HEK293T (cell line): ENCODE measurements at regions not wholly inside any gene's neighbourhood (a gene's known extent, or its start where the extent isn't known, plus 50 kb on each side); places are given as distances from the start of the nearest gene placed in this dataset.

ENCODE experiments used
- CTCF ChIA-PET: fragments of 350-600 bp; formaldehyde crosslinking; extraction: SDS; loops from one replicate; lab custom pipeline; 2021; ENCODE audit warnings: antibody characterized with exemption, inconsistent platforms; lab: Yijun Ruan, JAX
- POLR2A ChIA-PET: fragments of 350-600 bp; formaldehyde crosslinking; extraction: SDS; loops from one replicate; lab custom pipeline; 2020; ENCODE audit warnings: antibody characterized with exemption, inconsistent platforms; lab: Yijun Ruan, JAX
- DNase-seq: peaks from one replicate; pipeline ENCODE4 v3.0.0; 2012; ENCODE audit warnings: mixed read lengths; ENCODE audit errors: extremely low spot score
- ARNT ChIP-seq: fragments of 450-650 bp; IDR thresholded peaks from 2 replicates; pipeline ENCODE4 v1.6.1; 2017; ENCODE audit warnings: mild to moderate bottlenecking
- BHLHE40 ChIP-seq: fragments of 450-650 bp; IDR thresholded peaks from 2 replicates; pipeline ENCODE4 v1.6.1; 2016; ENCODE audit warnings: mild to moderate bottlenecking, moderate library complexity, borderline replicate concordance
- CTBP1 ChIP-seq: fragments of 450-650 bp; IDR thresholded peaks from 2 replicates; pipeline ENCODE4 v1.6.1; 2016; ENCODE audit warnings: borderline replicate concordance
- ELF4 ChIP-seq: fragments of 450-650 bp; IDR thresholded peaks from 2 replicates; pipeline ENCODE4 v1.6.1; 2017; ENCODE audit warnings: antibody characterized with exemption
- FOXA1 ChIP-seq: fragments of 450-650 bp; IDR thresholded peaks from 2 replicates; pipeline ENCODE4 v1.6.1; 2016; ENCODE audit warnings: mild to moderate bottlenecking
- FOXK2 ChIP-seq: fragments of 450-650 bp; IDR thresholded peaks from 2 replicates; pipeline ENCODE4 v1.6.1; 2016; ENCODE audit warnings: mild to moderate bottlenecking
- FOXM1 ChIP-seq: fragments of 450-650 bp; IDR thresholded peaks from 2 replicates; pipeline ENCODE4 v1.6.1; 2017; ENCODE audit warnings: mild to moderate bottlenecking, borderline replicate concordance
- HDGF ChIP-seq: fragments of 450-650 bp; IDR thresholded peaks from 2 replicates; pipeline ENCODE4 v1.6.1; 2017; ENCODE audit warnings: antibody characterized with exemption, borderline replicate concordance
- L3MBTL2 ChIP-seq: fragments of 450-650 bp; conservative IDR thresholded peaks from 2 replicates; pipeline ENCODE4 v1.6.1; 2016; ENCODE audit warnings: mild to moderate bottlenecking
- LEF1 ChIP-seq: fragments of 450-650 bp; IDR thresholded peaks from 2 replicates; pipeline ENCODE4 v1.6.1; 2017; ENCODE audit warnings: mild to moderate bottlenecking, borderline replicate concordance
- NFRKB ChIP-seq: fragments of 450-650 bp; IDR thresholded peaks from 2 replicates; pipeline ENCODE4 v1.6.1; 2016; ENCODE audit warnings: mild to moderate bottlenecking, moderate library complexity
- SP1 ChIP-seq: fragments of 450-650 bp; IDR thresholded peaks from 2 replicates; pipeline ENCODE4 v1.6.1; 2017
- SUZ12 ChIP-seq: fragments of 450-650 bp; IDR thresholded peaks from 2 replicates; pipeline ENCODE4 v1.6.1; 2016; ENCODE audit warnings: mild to moderate bottlenecking
- TARDBP ChIP-seq: fragments of 450-650 bp; IDR thresholded peaks from 2 replicates; pipeline ENCODE4 v1.6.1; 2016
- ZNF384 ChIP-seq: fragments of 450-650 bp; IDR thresholded peaks from 2 replicates; pipeline ENCODE4 v1.6.1; 2016
- TF ChIP-seq, protein P1 (sequence below): fragments of 450-650 bp; IDR thresholded peaks from 2 replicates; pipeline ENCODE4 v1.6.1; 2016

DNA sequence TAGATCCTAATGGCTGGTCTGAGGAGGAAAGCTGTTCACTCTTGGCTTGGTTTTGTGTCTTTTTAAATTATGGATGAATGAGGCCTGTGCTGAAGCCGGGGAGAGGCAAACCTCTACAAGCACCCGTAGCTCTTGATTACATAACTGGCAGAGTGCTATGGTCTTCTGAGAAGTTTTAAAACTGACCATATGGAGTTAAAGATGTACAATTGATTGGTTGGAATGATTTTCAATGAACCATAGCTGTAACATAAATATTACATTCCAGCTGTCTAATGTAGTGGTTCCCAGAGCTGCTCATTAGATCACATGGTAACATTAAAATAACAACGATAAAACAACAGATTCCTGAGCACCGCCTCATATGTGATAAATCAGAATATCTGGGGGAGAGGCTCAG, 71.1 kb upstream of the MAP4K3 start:
- TF ChIP-seq LEF1 (no peak), FOXK2 (no peak), ZNF384 (no peak), FOXA1 (no peak), HDGF (no peak), BHLHE40 (no peak), SP1 (no peak), FOXM1 (no peak), SUZ12 (no peak), TARDBP (no peak), L3MBTL2 (no peak), NFRKB (no peak), ARNT (no peak), ELF4 (no peak)
- ChIA-PET CTCF (no interaction called here), POLR2A (no interaction called here)
- no peak for DNase-seq

DNA sequence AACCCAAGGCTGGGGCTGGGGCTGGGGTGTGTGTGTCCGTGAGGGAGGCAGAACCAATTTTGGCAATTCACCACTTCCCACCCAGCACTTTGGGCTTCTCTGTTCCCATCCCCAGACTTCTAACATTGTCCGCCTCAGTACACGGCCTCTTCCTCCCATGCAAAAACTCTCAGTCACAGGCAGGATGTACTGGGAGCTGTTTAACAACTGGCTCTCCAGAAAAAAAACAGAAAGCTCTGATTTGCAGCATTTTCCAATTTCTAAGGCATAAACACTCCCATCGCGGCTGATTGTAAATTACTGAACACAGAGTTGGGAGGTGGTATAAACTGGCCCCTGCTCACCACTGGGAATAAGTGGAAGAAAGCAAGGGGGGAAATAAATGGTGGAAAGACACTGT, 73.1 kb upstream of the MAP4K3 start:
- CTCF ChIA-PET, result interaction anchor here (0.6 kb wide), 2 partner anchors 14 to 189 kb away, joined by 3 to 4 read pairs; no protein-coding TSS in a partner anchor
- no peak for DNase-seq
- TF ChIP-seq L3MBTL2 (no peak), FOXM1 (no peak), HDGF (no peak), NFRKB (no peak)
- POLR2A ChIA-PET, result no interaction called here

DNA sequence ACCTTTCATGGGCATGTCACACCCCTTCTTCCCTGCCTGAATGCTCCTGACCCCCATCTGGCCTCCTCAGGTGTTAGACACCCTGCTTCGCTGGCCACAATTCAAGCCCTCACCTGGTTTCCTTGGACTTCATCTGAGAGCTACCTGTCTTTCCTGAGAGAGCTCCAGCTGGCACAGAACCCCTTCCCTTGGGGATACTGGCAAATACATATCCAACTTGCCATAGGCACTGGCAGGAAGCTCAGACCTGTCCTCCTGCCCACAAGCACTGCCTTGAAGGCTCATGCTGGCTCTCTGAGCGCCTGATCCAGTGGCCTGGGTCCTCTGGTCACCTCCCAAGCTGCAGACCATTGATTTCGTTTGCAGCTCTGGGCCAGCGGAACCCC, 74.1 kb upstream of the MAP4K3 start:
- no peak for TF ChIP-seq SUZ12
- TF ChIP-seq BHLHE40, result no peak
- ChIA-PET CTCF (no interaction called here), POLR2A (no interaction called here)
- no peak for DNase-seq

DNA sequence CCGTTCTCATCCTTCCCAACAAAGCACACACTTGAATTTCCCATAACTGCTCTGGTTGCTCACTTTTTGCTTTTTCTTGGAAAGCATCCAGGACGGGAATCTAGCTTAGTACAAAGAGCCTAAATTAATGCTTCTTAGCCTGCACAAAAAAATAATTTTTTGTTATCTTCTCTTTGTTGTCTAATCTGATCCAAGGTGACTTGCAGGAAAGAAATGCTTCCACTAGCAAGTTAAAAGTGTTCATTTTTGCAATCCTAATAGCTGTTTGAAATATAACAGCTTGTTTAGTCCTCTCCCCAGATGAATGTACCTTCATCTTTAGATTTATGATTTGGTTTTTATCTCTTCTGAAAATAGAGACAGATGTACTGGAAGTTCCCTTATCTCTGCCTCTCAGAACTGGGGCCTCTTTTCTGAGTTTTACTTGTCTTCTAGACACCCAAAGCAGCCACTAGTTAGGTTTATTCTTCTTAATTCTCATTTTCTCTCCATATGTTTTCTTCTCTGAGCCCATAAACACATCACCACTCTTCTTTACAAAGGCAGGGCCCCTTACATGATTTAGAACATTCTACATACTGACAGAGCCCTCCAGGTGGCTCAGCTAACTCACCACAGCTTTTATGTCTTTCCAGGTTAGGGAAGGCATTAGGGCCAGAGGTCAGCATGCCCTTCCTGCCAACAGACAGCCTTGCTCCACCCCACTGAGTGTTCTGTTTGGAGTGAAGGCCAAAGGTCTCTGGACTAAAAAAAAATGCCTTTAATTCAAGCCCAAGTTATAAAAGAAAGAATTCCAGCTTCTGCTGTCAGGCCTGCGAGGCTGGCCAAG, 74.7 kb upstream of the MAP4K3 start:
- TF ChIP-seq HDGF (no peak), FOXK2 (no peak), CTBP1 (no peak), FOXM1 (no peak), NFRKB (no peak), SUZ12 (no peak), ZNF384 (no peak), BHLHE40 (no peak), LEF1 (no peak), SP1 (no peak), ELF4 (no peak), FOXA1 (no peak), ARNT (no peak), TARDBP (no peak), L3MBTL2 (no peak)
- TF ChIP-seq, protein P1, sequence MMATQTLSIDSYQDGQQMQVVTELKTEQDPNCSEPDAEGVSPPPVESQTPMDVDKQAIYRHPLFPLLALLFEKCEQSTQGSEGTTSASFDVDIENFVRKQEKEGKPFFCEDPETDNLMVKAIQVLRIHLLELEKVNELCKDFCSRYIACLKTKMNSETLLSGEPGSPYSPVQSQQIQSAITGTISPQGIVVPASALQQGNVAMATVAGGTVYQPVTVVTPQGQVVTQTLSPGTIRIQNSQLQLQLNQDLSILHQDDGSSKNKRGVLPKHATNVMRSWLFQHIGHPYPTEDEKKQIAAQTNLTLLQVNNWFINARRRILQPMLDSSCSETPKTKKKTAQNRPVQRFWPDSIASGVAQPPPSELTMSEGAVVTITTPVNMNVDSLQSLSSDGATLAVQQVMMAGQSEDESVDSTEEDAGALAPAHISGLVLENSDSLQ, result no peak
- CTCF ChIA-PET, result no interaction called here
- POLR2A ChIA-PET, result interaction anchor here (1.1 kb wide), 1 partner anchor 74 kb away, joined by 3 read pairs; no protein-coding TSS in a partner anchor
- no peak for DNase-seq

DNA sequence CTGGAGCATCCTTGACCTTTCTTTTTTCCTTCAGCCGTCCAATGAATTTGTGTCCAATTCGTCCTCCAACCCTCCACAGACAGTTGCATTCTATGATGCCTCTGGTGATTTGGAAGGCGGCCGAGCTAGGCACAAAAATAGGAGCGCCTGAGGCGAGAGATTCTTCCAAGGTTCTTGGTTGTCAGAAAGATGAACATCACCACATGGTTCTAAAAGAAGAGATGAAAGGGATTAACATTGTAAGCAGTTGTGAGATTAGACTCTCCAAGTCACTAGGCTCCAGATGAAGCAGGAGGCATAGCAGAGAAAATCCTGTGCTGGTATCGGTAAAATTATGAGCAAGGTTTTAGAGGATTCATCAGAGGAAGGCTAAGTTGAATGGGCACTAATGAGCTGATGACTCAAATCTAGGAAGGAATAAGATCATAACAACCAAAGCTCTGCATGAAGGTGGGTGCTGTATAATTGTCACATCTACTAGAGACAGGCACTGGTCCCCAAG, 75.4 kb upstream of the MAP4K3 start:
- TF ChIP-seq FOXM1 (no peak), BHLHE40 (no peak), ZNF384 (no peak), SUZ12 (no peak), SP1 (no peak), HDGF (no peak), FOXK2 (no peak), L3MBTL2 (no peak), ELF4 (no peak), TARDBP (no peak), LEF1 (no peak), CTBP1 (no peak), NFRKB (no peak), ARNT (no peak), FOXA1 (no peak)
- TF ChIP-seq, protein P1, result no peak
- no peak for DNase-seq
- CTCF ChIA-PET, result interaction anchor here (0.6 kb wide), 1 partner anchor 129 kb away, joined by 3 read pairs; no protein-coding TSS in a partner anchor
- POLR2A ChIA-PET, result interaction anchor here (1.1 kb wide), 1 partner anchor 75 kb away, joined by 3 read pairs; no protein-coding TSS in a partner anchor

DNA sequence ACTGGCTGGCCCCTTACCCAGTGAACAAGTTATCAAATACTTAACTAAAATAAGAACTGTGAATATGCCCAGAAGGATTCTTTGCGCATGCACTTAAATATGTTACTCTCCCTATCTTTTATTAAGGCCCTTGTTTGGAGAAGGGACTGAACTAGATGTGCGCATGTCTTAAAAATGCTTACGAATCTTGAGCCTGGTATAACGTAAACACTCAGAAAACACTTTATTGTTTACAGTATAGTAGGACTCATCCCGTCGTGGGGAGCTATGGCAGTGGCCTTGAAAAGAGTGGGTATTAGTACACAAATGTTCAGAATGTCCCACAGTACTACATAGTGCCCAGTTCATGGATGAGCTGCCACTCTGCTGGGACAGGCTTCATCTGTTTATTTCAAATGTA, 75.9 kb upstream of the MAP4K3 start:
- ChIA-PET POLR2A (no interaction called here), CTCF (interaction anchor here (0.6 to 0.7 kb wide), 2 partner anchors 129 to 184 kb away, joined by 3 read pairs; no protein-coding TSS in a partner anchor)
- TF ChIP-seq CTBP1, result no peak
- no peak for TF ChIP-seq NFRKB
- TF ChIP-seq HDGF, result no peak
- no peak for TF ChIP-seq FOXM1
- no peak for TF ChIP-seq L3MBTL2
- TF ChIP-seq LEF1, result no peak
- TF ChIP-seq ARNT, result no peak
- no peak for DNase-seq
